PC-9 (cell line): ENCODE measurements at regions not wholly inside any gene's neighbourhood (a gene's known extent, or its start where the extent isn't known, plus 50 kb on each side); places are given as distances from the start of the nearest gene placed in this dataset.
"Not testable (repeated sequence)": the region's sequence is repeated elsewhere in the genome, so short reads cannot be mapped to it uniquely, and the experiment has no call there.

ENCODE experiments used
- BruUV-seq: library from RNA; stranded (reverse); fragments of 400-500 nt; replicated peaks from 2 replicates; lab custom pipeline; 2021; lab: Mats Ljungman, UMichigan
- CTCF ChIA-PET: fragments of 300-600 bp; sonication (Branson Sonifier 250); formaldehyde crosslinking; loops from one replicate; lab custom pipeline; 2022; ENCODE audit warnings: antibody characterized with exemption; lab: Charles Lee
- POLR2A ChIA-PET: fragments of 300-600 bp; sonication (Branson Sonifier 250); formaldehyde crosslinking; loops from one replicate; lab custom pipeline; 2022; ENCODE audit warnings: antibody characterized with exemption; ENCODE audit not compliant: unreplicated experiment; lab: Charles Lee
- DNase-seq, 2 experiments: peaks; one replicate each; pipeline versions ENCODE4 v3.0.0 to v3.0.0-alpha.2; 2015 to 2022; ENCODE audit warnings: mixed read lengths in 1 of 2
- H2AFZ ChIP-seq: fragments of 200-600 bp; sonication (generic); 2 replicates; pipeline ENCODE4 v1.8.1; 2017; ENCODE audit warnings: antibody characterized with exemption
- H3F3A ChIP-seq: fragments of 200-600 bp; sonication (generic); 2 replicates; pipeline ENCODE4 v1.8.1; 2017; ENCODE audit warnings: antibody characterized with exemption, mild to moderate bottlenecking, low read depth; ENCODE audit not compliant: insufficient read depth
- H3K27ac ChIP-seq: fragments of 200-600 bp; sonication (generic); 2 replicates; pipeline ENCODE4 v1.6.1; 2016; ENCODE audit warnings: mixed run types
- H3K27me3 ChIP-seq: fragments of 200-600 bp; sonication (generic); 2 replicates; pipeline ENCODE4 v1.6.1; 2016; ENCODE audit warnings: low read depth, mixed run types; ENCODE audit not compliant: insufficient read depth
- H3K36me3 ChIP-seq: fragments of 200-600 bp; sonication (generic); 2 replicates; pipeline ENCODE4 v1.6.1; 2016; ENCODE audit warnings: low read depth, mixed run types
- H3K4me1 ChIP-seq: fragments of 200-600 bp; sonication (generic); replicated peaks from 2 replicates; pipeline ENCODE4 v1.6.1; 2016; ENCODE audit warnings: mixed run types; ENCODE audit not compliant: insufficient read depth
- H3K4me2 ChIP-seq: fragments of 200-600 bp; sonication (generic); 2 replicates; pipeline ENCODE4 v1.6.1; 2017; ENCODE audit warnings: mixed run types
- H3K4me3 ChIP-seq: fragments of 200-600 bp; sonication (generic); 2 replicates; pipeline ENCODE4 v1.6.1; 2016; ENCODE audit warnings: mixed run types
- H3K79me2 ChIP-seq: fragments of 200-600 bp; sonication (generic); 2 replicates; pipeline ENCODE4 v1.6.1; 2017; ENCODE audit warnings: low read depth, mixed run types
- H3K9me2 ChIP-seq: fragments of 200-600 bp; sonication (generic); 2 replicates; pipeline ENCODE4 v1.8.1; 2017; ENCODE audit warnings: mild to moderate bottlenecking; ENCODE audit not compliant: insufficient read depth
- H3K9me3 ChIP-seq: fragments of 200-600 bp; sonication (generic); 2 replicates; pipeline ENCODE4 v1.8.1; 2016; ENCODE audit warnings: low read depth; ENCODE audit not compliant: insufficient read depth
- H4K20me1 ChIP-seq: fragments of 200-600 bp; sonication (generic); 2 replicates; pipeline ENCODE4 v1.8.1; 2017; ENCODE audit not compliant: insufficient read depth
- CTCF ChIP-seq: fragments of 200-600 bp; sonication (generic); conservative IDR thresholded peaks from 2 replicates; pipeline ENCODE4 v1.6.1; 2017; ENCODE audit warnings: mixed run types, antibody characterized with exemption, mild to moderate bottlenecking, moderate library complexity
- intact Hi-C: fragments of 100-400 bp; cut with micrococcal nuclease; formaldehyde crosslinking; loops from one replicate; pipeline ENCODE4 v1.10.0; 2022; ENCODE audit not compliant: unreplicated experiment

GRCh38 chr16:88205482-88205881 lies 177.3 kb upstream of the ZNF469 start:
- BruUV-seq, H2AFZ ChIP-seq, H3K27ac ChIP-seq, H3K4me2 ChIP-seq, H3K4me1 ChIP-seq, intact Hi-C loops, H3K27me3 ChIP-seq, H3K36me3 ChIP-seq, H3K9me3 ChIP-seq, H3K79me2 ChIP-seq, H3K4me3 ChIP-seq, POLR2A ChIA-PET, DNase-seq, H3K9me2 ChIP-seq, H4K20me1 ChIP-seq, H3F3A ChIP-seq, CTCF ChIA-PET: not testable (repeated sequence)

DNA sequence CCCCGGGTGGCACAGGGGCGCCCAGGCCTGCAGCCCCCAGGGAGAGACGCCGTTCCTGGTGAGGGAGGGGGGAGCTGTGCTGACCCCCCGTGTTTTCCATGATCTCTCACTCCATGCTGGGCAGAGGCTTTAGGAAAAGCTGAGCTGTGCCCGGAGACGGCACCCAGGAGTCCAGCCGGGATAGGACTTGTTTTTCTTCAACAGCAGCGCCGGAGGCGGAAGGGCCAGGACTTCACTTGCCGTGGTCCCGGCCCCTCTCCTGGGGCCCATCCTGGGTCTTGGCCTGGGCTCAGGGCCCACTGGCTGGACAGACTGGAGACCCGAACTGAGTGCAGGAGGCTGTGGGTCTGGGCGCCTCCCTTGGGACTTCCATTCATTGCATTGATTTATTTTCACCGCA lies 176.8 kb upstream of the ZNF469 start:
- H3K36me3 ChIP-seq, H3K9me3 ChIP-seq, POLR2A ChIA-PET, H3K27ac ChIP-seq, H3K9me2 ChIP-seq, H3K4me2 ChIP-seq, H3F3A ChIP-seq, CTCF ChIA-PET, intact Hi-C loops, H3K79me2 ChIP-seq, H4K20me1 ChIP-seq, DNase-seq, BruUV-seq, H3K4me3 ChIP-seq, H3K27me3 ChIP-seq, H3K4me1 ChIP-seq, H2AFZ ChIP-seq: not testable (repeated sequence)

DNA sequence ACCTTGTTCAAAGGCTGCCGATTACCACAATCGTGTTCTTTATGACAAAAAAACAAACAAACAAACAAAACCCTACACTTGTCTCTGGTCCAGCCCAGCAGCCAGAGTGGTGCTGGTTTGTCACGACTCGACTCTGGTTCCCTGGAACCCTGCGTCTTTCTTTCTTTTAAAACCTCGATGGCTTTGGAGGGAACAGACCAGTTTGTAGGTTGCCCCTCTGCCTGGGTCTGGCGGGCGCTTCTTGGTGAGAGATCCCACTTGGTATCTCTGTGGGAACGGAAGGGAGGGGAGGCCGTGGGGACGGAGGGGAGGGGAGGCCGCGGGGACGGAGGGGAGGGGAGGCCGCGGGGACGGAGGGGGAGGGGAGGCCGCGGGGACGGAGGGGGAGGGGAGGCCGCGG lies 176.2 kb upstream of the ZNF469 start:
- H3F3A ChIP-seq, H3K27me3 ChIP-seq, H3K9me3 ChIP-seq, H2AFZ ChIP-seq, BruUV-seq, H4K20me1 ChIP-seq, H3K27ac ChIP-seq, H3K36me3 ChIP-seq, POLR2A ChIA-PET, DNase-seq, H3K9me2 ChIP-seq, H3K4me1 ChIP-seq, H3K4me3 ChIP-seq, H3K79me2 ChIP-seq, H3K4me2 ChIP-seq, intact Hi-C loops, CTCF ChIA-PET: not testable (repeated sequence)

DNA sequence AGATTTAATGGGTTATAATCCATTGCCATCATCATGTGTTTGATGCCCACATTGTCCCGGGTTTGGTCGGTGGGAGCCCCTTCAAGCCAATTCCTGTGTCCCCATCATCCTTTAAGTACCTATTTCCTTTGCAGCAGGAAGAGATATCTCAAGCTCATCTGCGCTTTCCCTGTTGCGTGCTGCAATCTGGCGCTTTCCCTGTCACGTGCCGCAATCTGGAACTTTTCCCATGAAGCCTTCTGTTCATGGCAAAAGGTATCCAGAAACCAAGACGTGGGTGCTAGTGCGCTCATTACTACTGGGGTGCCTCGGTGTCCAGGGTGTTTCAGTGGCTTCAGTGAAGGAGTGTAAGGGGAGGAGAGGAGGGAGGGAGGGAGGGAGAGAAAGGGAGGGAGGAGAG lies 174.6 kb upstream of the ZNF469 start:
- no peak overlapping the region for H3K4me3 ChIP-seq
- no peaks in the 10 kb centered on the region for H3K27me3 ChIP-seq
- no peak overlapping the region for H2AFZ ChIP-seq
- CTCF ChIA-PET, result no interaction called here
- no peaks in the 10 kb centered on the region for H3K79me2 ChIP-seq
- no peak for TF ChIP-seq CTCF
- no peaks in the 10 kb centered on the region for H3K36me3 ChIP-seq
- intact Hi-C loops, result no loop called here
- no peaks in the 10 kb centered on the region for H3K9me3 ChIP-seq
- BruUV-seq, result no TSS peak
- no peak for DNase-seq
- no peaks in the 10 kb centered on the region for H3F3A ChIP-seq
- H3K9me2 ChIP-seq, result no peaks in the 10 kb centered on the region
- H3K4me1 ChIP-seq, result no peaks in the 10 kb centered on the region
- no peak overlapping the region for H3K27ac ChIP-seq
- POLR2A ChIA-PET, result no interaction called here
- no peak overlapping the region for H3K4me2 ChIP-seq
- no peaks in the 10 kb centered on the region for H4K20me1 ChIP-seq

- H3K4me2 ChIP-seq, H3K9me2 ChIP-seq, H3K27ac ChIP-seq, POLR2A ChIA-PET, H3K27me3 ChIP-seq, H3K36me3 ChIP-seq, H3K4me1 ChIP-seq, H3K79me2 ChIP-seq, H2AFZ ChIP-seq, BruUV-seq, H3K4me3 ChIP-seq, CTCF ChIA-PET, H3F3A ChIP-seq, H3K9me3 ChIP-seq, H4K20me1 ChIP-seq, intact Hi-C loops: not testable (repeated sequence)
- DNase-seq, result peak; percentile 21 to 51
Observed at GRCh38 chr16:88208776-88209175, 174.0 kb upstream of the ZNF469 start.

DNA sequence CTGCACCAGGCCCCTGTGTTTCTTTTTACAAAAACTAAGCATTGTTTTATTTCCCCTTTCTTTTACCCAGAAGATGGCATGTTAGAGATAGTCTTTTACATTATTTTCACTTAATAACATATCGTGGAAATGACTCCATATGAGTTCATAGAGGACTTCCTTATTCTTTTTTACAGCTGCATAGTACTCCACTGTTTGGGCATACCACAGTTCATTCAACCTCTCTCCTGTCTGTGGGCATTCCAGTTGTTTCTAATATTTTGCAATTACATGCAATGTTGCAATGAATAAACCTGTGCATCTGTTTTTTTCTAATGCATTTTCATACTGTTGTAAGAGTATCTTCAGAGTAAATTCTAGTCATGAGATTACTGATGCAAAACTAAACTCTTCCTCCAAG lies 173.2 kb upstream of the ZNF469 start:
- H3F3A ChIP-seq, intact Hi-C loops, H3K4me1 ChIP-seq, H3K27me3 ChIP-seq, H4K20me1 ChIP-seq, H3K79me2 ChIP-seq, DNase-seq, H2AFZ ChIP-seq, H3K27ac ChIP-seq, POLR2A ChIA-PET, H3K9me3 ChIP-seq, H3K4me3 ChIP-seq, H3K9me2 ChIP-seq, H3K36me3 ChIP-seq, BruUV-seq, CTCF ChIA-PET, H3K4me2 ChIP-seq: not testable (repeated sequence)

GRCh38 chr16:88213937-88214336 lies 168.8 kb upstream of the ZNF469 start:
- CTCF ChIA-PET, H2AFZ ChIP-seq, H4K20me1 ChIP-seq, H3K36me3 ChIP-seq, H3K9me3 ChIP-seq, BruUV-seq, H3K4me2 ChIP-seq, H3K27me3 ChIP-seq, H3K4me3 ChIP-seq, DNase-seq, H3K79me2 ChIP-seq, H3K27ac ChIP-seq, H3K4me1 ChIP-seq, H3K9me2 ChIP-seq, H3F3A ChIP-seq, POLR2A ChIA-PET, intact Hi-C loops: not testable (repeated sequence)
